Activated T-cell treated with anti-CD3 and anti-CD28 coated beads, Interleukin-2, amount 50 U/mL, for 72 hours (primary cell): ENCODE measurements at regions not wholly inside any gene's neighbourhood (a gene's known extent, or its start where the extent isn't known, plus 50 kb on each side); places are given as distances from the start of the nearest gene placed in this dataset.

Experiments used
- ATAC-seq, 2 donors: fragments of 150-1000 bp; cut with Tn5 transposase; replicated peaks in 1 of 2; 2 replicates each; pipeline ENCODE4 v1.10.0; 2021; ENCODE audit warnings: moderate library complexity in 2 of 2, mild to moderate bottlenecking in 1 of 2
- DNase-seq, 2 donors: peaks; one replicate each; pipeline ENCODE4 v3.0.0; 2021 to 2022; ENCODE audit warnings: mixed read lengths in 1 of 2
- H3K27ac Mint-ChIP-seq: one replicate; pipeline ENCODE4 v1.8.0; 2022; ENCODE audit warnings: mild to moderate bottlenecking, moderate library complexity, mixed read lengths
- H3K27me3 Mint-ChIP-seq: one replicate; pipeline ENCODE4 v1.8.0; 2022; ENCODE audit warnings: low read depth, mixed read lengths
- H3K36me3 Mint-ChIP-seq, 2 donors: one replicate each; pipeline ENCODE4 v1.8.0; 2022; ENCODE audit warnings: mixed read lengths in 2 of 2, mild to moderate bottlenecking in 1 of 2; ENCODE audit not compliant: insufficient read depth in 2 of 2
- H3K4me1 Mint-ChIP-seq: one replicate; pipeline ENCODE4 v1.8.0; 2022; ENCODE audit warnings: low read depth, mixed read lengths
- H3K4me3 Mint-ChIP-seq, 2 donors: one replicate each; pipeline ENCODE4 v1.8.0; 2022; ENCODE audit warnings: mild to moderate bottlenecking in 2 of 2, mixed read lengths in 2 of 2, moderate library complexity in 2 of 2
- H3K9me3 Mint-ChIP-seq, 2 donors: one replicate each; pipeline ENCODE4 v1.8.0; 2022; ENCODE audit warnings: mixed read lengths in 2 of 2

DNA sequence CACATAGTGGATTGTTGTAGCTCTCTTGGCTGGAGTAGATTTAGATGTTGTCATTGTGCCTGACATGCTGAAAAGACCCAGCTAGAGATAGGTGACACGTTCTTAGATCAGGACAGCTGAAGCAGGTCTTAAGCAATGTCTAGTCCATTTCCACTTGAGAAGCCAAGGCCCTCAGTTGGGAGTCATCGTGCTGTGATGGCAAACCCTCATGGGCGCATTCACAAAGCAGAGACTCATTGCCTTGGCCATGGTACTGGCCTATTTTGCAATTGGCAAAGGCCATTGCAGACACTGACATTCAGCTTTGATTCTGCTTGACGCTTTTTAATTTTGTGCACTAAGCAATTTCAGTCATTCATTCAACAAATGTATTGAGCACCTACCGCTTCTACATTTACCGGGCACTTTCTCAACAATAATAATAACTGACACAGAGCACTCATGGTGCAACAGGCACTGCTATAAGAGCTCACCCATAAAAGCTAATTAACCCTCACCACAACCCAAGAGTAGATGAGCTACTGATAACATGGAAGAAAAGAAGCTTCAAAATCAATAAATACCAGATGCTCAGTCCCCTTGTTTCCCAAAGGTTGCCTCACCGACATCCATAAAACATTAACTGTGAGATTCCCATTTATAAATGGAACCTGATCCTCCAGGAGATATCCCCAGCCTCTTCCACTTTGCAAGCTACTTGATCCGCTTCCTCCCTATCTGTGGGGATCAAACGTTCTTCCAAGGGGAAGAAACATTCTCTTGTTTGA, 200.1 kb downstream of the TLE3 start:
- Mint-ChIP-seq H3K4me1 (no peaks in the 10 kb centered on the region), H3K36me3 (no peaks in the 10 kb centered on the region), H3K27me3 (peaks cover 23% of the 10 kb centered on the region), H3K4me3 (no peak overlapping the region), H3K27ac (no peak overlapping the region), H3K9me3 (peaks cover 2 to 7% of the 10 kb centered on the region in 2 donors)
- DNase-seq (no peak), ATAC-seq (no peak)

DNA sequence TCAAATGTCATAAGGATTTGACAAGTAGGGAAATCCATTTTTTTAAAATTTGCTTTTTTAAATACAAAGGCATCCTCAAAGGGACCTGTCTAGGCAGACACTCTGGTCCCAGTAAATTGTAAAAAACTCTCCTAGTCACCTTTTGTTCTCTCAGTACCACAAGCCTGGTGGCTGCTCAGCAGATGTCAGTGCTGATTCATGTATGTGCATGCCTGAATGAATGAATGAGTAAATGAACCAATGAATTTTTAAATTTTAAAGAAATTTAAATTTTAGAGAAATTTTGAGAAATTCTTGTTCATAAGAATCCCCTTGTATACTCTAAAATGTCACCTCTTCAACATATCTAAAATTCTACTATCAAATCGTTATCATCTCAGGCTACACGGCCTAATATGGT, 199.5 kb downstream of the TLE3 start:
- ATAC-seq (no peak), DNase-seq (no peak)
- Mint-ChIP-seq H3K9me3 (peaks cover 2 to 7% of the 10 kb centered on the region in 2 donors), H3K27ac (no peak overlapping the region), H3K27me3 (peaks cover 23% of the 10 kb centered on the region), H3K4me3 (no peak overlapping the region), H3K36me3 (no peaks in the 10 kb centered on the region), H3K4me1 (no peaks in the 10 kb centered on the region)

DNA sequence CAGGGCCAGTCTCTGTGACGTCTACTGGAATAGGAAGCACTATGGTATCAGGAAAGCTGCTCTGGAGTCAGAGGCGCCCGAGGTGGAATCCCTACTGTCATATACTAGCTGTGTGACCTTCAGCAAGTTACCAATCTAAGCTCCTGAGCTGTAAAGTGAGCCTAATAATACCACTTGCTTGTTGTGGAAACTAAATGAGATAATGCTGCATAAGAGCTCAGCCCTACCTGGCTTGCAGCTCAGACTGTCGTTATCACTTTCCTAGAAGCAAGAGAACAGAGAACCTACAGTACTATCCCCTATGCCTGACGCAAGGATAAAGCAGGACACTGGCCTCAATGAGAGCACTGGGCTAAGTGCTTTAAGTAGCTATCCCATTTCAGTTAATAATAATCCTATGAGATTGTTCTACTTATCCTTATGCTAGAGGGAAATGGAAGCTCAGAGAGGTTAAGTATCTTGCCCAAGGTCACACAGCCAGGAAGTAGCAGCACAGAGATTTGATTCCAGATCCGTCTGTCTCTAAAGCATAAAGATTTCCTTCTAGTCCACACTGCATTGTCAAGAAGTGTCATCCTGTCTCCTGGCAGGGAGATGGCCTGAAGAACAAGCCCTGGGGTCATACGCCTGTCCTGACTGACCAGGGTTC, 195.2 kb downstream of the TLE3 start:
- Mint-ChIP-seq H3K4me1 (no peaks in the 10 kb centered on the region), H3K36me3 (no peaks in the 10 kb centered on the region), H3K4me3 (no peak overlapping the region), H3K27ac (no peak overlapping the region), H3K9me3 (no peaks in the 10 kb centered on the region), H3K27me3 (no peaks in the 10 kb centered on the region)
- DNase-seq (no peak), ATAC-seq (no peak)

- Mint-ChIP-seq H3K4me3 (no peak overlapping the region), H3K4me1 (no peaks in the 10 kb centered on the region), H3K36me3 (no peaks in the 10 kb centered on the region), H3K27ac (no peak overlapping the region), H3K27me3 (no peaks in the 10 kb centered on the region), H3K9me3 (no peaks in the 10 kb centered on the region)
- ATAC-seq (no peak), DNase-seq (no peak)
Measured at GRCh38 chr15:69903470-69904469, 193.9 kb downstream of the TLE3 start.

GRCh38 chr15:69906256-69907185, 191.2 kb downstream of the TLE3 start:
- H3K9me3 Mint-ChIP-seq, result no peaks in the 10 kb centered on the region

DNA sequence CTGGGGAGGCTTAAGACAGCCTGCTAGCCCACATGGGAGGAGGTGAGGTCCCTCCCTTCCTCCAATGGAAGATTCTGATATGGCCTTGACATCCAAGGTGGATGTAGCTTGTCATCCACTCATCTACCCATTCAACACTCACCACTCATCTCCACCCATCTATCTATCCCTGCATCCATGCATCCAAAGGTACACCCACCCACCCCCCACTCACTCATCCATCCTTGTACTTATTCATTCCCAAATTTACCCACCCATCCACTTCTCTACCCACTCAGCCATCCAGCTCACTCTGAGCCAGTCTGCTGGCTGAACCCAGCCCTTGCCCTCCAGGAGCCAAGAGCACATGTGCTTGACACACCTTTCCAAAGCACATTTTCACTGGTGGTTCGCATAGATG, 189.7 kb downstream of the TLE3 start:
- H3K27ac Mint-ChIP-seq, result no peak overlapping the region
- DNase-seq, result no peak
- H3K4me3 Mint-ChIP-seq, result no peak overlapping the region
- no peaks in the 10 kb centered on the region for H3K36me3 Mint-ChIP-seq
- H3K4me1 Mint-ChIP-seq, result no peaks in the 10 kb centered on the region
- H3K27me3 Mint-ChIP-seq, result no peaks in the 10 kb centered on the region
- ATAC-seq, result no peak
- H3K9me3 Mint-ChIP-seq, result no peaks in the 10 kb centered on the region

More at GRCh38 chr15:69906256-69907185, 191.2 kb downstream of the TLE3 start:
- H3K27me3 Mint-ChIP-seq, result no peaks in the 10 kb centered on the region
- no peaks in the 10 kb centered on the region for H3K4me1 Mint-ChIP-seq
- H3K4me3 Mint-ChIP-seq, result no peak overlapping the region
- ATAC-seq (no peak), DNase-seq (no peak)
- no peak overlapping the region for H3K27ac Mint-ChIP-seq
- H3K36me3 Mint-ChIP-seq, result no peaks in the 10 kb centered on the region

GRCh38 chr15:69908590-69909420, 188.9 kb downstream of the TLE3 start:
- Mint-ChIP-seq H3K27ac (no peak overlapping the region), H3K4me3 (no peak overlapping the region), H3K4me1 (no peaks in the 10 kb centered on the region), H3K27me3 (no peaks in the 10 kb centered on the region), H3K9me3 (no peaks in the 10 kb centered on the region), H3K36me3 (no peaks in the 10 kb centered on the region)
- no peak for DNase-seq
- ATAC-seq, result no peak

GRCh38 chr15:69909719-69910444, 187.8 kb downstream of the TLE3 start:
- DNase-seq (no peak), ATAC-seq (no peak)
- H3K27ac Mint-ChIP-seq, result no peak overlapping the region
- H3K27me3 Mint-ChIP-seq, result no peaks in the 10 kb centered on the region
- H3K9me3 Mint-ChIP-seq, result no peaks in the 10 kb centered on the region
- no peaks in the 10 kb centered on the region for H3K36me3 Mint-ChIP-seq
- H3K4me1 Mint-ChIP-seq, result no peaks in the 10 kb centered on the region
- H3K4me3 Mint-ChIP-seq, result no peak overlapping the region

DNA sequence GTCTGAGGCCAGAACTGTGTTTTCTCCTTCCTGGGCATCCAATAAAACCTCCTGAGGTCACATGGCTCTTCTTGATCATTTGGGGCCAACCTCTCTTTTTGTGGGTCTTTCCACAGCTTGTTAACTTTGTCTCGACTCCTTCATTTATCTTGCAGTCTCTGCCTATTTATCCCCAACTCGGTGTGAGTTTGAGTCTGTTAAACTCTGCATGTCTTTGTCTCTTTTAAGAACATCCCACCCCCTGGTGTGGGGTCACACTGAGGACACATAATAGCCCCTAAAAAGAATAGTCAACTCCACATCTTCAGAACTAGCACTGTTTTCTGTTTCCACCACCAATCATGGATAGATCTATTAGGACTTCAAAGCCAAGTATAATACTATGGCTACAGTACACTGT, 187.2 kb downstream of the TLE3 start:
- H3K27me3 Mint-ChIP-seq, result no peaks in the 10 kb centered on the region
- no peak overlapping the region for H3K4me3 Mint-ChIP-seq
- H3K36me3 Mint-ChIP-seq, result no peaks in the 10 kb centered on the region
- no peaks in the 10 kb centered on the region for H3K4me1 Mint-ChIP-seq
- DNase-seq (no peak), ATAC-seq (no peak)
- H3K27ac Mint-ChIP-seq, result no peak overlapping the region
- H3K9me3 Mint-ChIP-seq, result no peaks in the 10 kb centered on the region

- DNase-seq, result no peak
- H3K36me3 Mint-ChIP-seq, result no peaks in the 10 kb centered on the region
Measured at GRCh38 chr15:69912116-69912515, 185.6 kb downstream of the TLE3 start.

GRCh38 chr15:69914040-69914439, 183.7 kb downstream of the TLE3 start:
- no peak for DNase-seq
- Mint-ChIP-seq H3K27ac (no peak overlapping the region), H3K9me3 (no peaks in the 10 kb centered on the region), H3K4me1 (no peaks in the 10 kb centered on the region), H3K4me3 (no peak overlapping the region), H3K36me3 (no peaks in the 10 kb centered on the region), H3K27me3 (no peaks in the 10 kb centered on the region)
- no peak for ATAC-seq

More at GRCh38 chr15:69912116-69912515, 185.6 kb downstream of the TLE3 start:
- Mint-ChIP-seq H3K9me3 (no peaks in the 10 kb centered on the region), H3K4me1 (no peaks in the 10 kb centered on the region), H3K27me3 (no peaks in the 10 kb centered on the region), H3K27ac (no peak overlapping the region), H3K4me3 (no peak overlapping the region)
- no peak for ATAC-seq
